GM12875 (cell line): ENCODE measurements at regions not wholly inside any gene's neighbourhood (a gene's known extent, or its start where the extent isn't known, plus 50 kb on each side); places are given as distances from the start of the nearest gene placed in this dataset.

ENCODE experiments used
- H3K4me3 ChIP-seq: one replicate; pipeline ENCODE4 v1.5.1; 2011; ENCODE audit warnings: low read depth, low read length, control low read depth
- CTCF ChIP-seq: IDR thresholded peaks from 2 replicates; pipeline ENCODE4 v1.5.1; 2011; ENCODE audit warnings: low read depth, mild to moderate bottlenecking, control low read depth, inconsistent platforms, low read length, moderate library complexity, borderline replicate concordance; ENCODE audit not compliant: insufficient read depth

DNA sequence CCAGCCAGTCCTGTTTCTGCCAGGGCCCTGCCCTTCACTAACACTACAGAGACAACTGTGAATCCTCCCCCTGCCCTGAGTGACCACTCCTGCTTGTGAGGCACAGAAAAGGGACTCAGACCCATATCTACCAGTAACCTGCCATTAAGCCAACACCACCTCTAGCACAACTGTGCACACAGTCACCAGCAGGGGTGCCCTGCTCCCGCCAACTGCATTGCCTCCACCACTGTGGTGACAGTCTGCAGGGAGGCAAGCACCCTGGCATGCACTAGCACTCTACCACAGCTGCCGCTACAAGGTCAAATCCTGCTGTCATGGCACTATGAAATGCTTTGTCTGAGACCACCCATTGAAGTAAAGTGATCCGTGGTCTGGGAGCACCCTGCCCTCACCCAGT is 1028.5 kb upstream of the CDH9 start:
- H3K4me3 ChIP-seq = no peak overlapping the region
- no peak for TF ChIP-seq CTCF

- H3K4me3 ChIP-seq = no peak overlapping the region
- TF ChIP-seq CTCF = no peak
Measured at GRCh38 chr5:28065656-28066055, 1027.3 kb upstream of the CDH9 start.

DNA sequence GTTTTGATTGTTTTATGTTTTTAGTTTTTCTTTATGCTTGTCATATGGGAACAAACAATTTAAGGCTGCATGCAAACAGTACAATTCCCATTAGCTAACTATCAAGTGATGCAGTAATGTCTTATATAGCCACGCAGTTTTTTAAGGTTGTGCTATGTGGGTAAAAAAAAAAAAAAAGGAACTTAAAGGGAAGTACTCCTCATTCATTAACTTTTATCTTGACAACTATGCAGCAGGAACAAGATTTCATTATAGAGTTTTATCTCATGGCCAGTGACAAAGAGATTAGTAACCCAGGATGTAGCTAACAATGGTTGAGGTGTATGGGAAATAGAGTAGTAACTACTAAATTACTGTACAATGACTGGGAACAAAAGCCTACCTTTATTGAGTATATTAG is 1008.2 kb upstream of the CDH9 start:
- no peak overlapping the region for H3K4me3 ChIP-seq
- TF ChIP-seq CTCF = no peak

- no peak for TF ChIP-seq CTCF
- H3K4me3 ChIP-seq = no peak overlapping the region
Measured at GRCh38 chr5:28027851-28028250, 989.5 kb upstream of the CDH9 start.

- no peak for TF ChIP-seq CTCF
- H3K4me3 ChIP-seq = no peak overlapping the region
Measured at GRCh38 chr5:28017178-28017577, 978.8 kb upstream of the CDH9 start.

GRCh38 chr5:28014779-28015178 is 976.4 kb upstream of the CDH9 start:
- H3K4me3 ChIP-seq = no peak overlapping the region
- peak; percentile 45; the same call in 1 of the 2 replicates for TF ChIP-seq CTCF

DNA sequence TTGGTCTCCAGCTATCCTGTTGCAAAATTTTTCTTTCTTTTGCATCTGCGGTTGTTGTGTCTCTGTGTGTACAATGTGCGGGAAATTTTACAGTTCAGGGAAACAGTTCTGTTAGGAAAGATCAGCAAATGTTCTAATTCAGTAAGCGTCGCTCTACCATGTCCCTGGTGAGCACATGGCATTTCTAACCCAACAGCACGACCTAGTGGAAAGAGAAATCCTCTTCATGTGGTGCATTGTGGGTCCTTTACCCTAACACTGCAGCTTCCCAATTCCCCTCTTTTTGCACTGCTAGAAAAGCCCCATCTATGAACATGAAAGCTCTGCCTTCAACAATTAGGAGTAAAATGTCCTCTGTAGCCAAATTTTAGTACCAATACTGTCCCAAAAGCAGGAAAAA is 974.2 kb upstream of the CDH9 start:
- no peak overlapping the region for H3K4me3 ChIP-seq
- no peak for TF ChIP-seq CTCF
